HUES64 (cell line): ENCODE measurements at regions not wholly inside any gene's neighbourhood (a gene's known extent, or its start where the extent isn't known, plus 50 kb on each side); places are given as distances from the start of the nearest gene placed in this dataset.
"Not testable (repeated sequence)": the region's sequence is repeated elsewhere in the genome, so short reads cannot be mapped to it uniquely, and the experiment has no call there.

Source experiments
- H3K27ac ChIP-seq: 2 replicates; pipeline ENCODE4 v1.7.0; 2013; ENCODE audit warnings: low read depth, low read length, inconsistent platforms
- H3K27me3 ChIP-seq: 2 replicates; pipeline ENCODE4 v1.6.1; 2013; ENCODE audit warnings: mild to moderate bottlenecking, low read length; ENCODE audit not compliant: insufficient read depth
- H3K36me3 ChIP-seq: 2 replicates; pipeline ENCODE4 v1.6.1; 2013; ENCODE audit warnings: mild to moderate bottlenecking, low read length; ENCODE audit not compliant: insufficient read depth
- H3K4me1 ChIP-seq: 2 replicates; pipeline ENCODE4 v1.6.1; 2013; ENCODE audit warnings: mild to moderate bottlenecking, low read length, moderate library complexity; ENCODE audit not compliant: insufficient read depth
- H3K4me3 ChIP-seq: 2 replicates; pipeline ENCODE4 v1.5.1; 2013; ENCODE audit warnings: mild to moderate bottlenecking, low read length, moderate library complexity
- H3K9ac ChIP-seq: 2 replicates; pipeline ENCODE4 v1.6.1; 2013; ENCODE audit warnings: mild to moderate bottlenecking, low read depth, low read length
- H3K9me3 ChIP-seq: 2 replicates; pipeline ENCODE4 v1.6.1; 2013; ENCODE audit warnings: low read depth, low read length; ENCODE audit not compliant: insufficient read depth
- WGBS: fragments of 150-250, 120-280 bp; methylation state at CpG from one replicate; pipeline ENCODE4 v1.1.7; 2013; ENCODE audit warnings: missing lambda C conversion rate; 5-methylcytosine and 5-hydroxymethylcytosine counted together

GRCh38 chr9:41042111-41042510, 86.4 kb downstream of the FOXD4L6 start:
- not testable (repeated sequence) for H3K9ac ChIP-seq, H3K27me3 ChIP-seq, H3K4me3 ChIP-seq, H3K27ac ChIP-seq, H3K4me1 ChIP-seq, H3K9me3 ChIP-seq, H3K36me3 ChIP-seq
- 57% methylated on average over 3 of the region's 4 CpGs for WGBS

- H3K36me3 ChIP-seq, H3K4me1 ChIP-seq, H3K27ac ChIP-seq, H3K27me3 ChIP-seq, H3K4me3 ChIP-seq, H3K9ac ChIP-seq, H3K9me3 ChIP-seq: not testable (repeated sequence)
Observed at GRCh38 chr9:41040705-41041342, 87.7 kb downstream of the FOXD4L6 start.

- H3K36me3 ChIP-seq, H3K9me3 ChIP-seq, H3K4me3 ChIP-seq, H3K27ac ChIP-seq, H3K27me3 ChIP-seq, H3K9ac ChIP-seq, H3K4me1 ChIP-seq: not testable (repeated sequence)
- 57% methylated on average over 1 of the region's 1 CpG for WGBS
Observed at GRCh38 chr9:41035276-41035675, 93.2 kb downstream of the FOXD4L6 start.

- not testable (repeated sequence) for H3K4me1 ChIP-seq, H3K27me3 ChIP-seq, H3K36me3 ChIP-seq, H3K9me3 ChIP-seq, H3K4me3 ChIP-seq, H3K27ac ChIP-seq, H3K9ac ChIP-seq
- WGBS = 86% methylated on average over 1 of the region's 1 CpG
Observed at GRCh38 chr9:41034699-41035197, 93.7 kb downstream of the FOXD4L6 start.

- H3K4me3 ChIP-seq, H3K27ac ChIP-seq, H3K4me1 ChIP-seq, H3K9me3 ChIP-seq, H3K36me3 ChIP-seq, H3K27me3 ChIP-seq, H3K9ac ChIP-seq: not testable (repeated sequence)
- WGBS = 94% methylated on average over 3 of the region's 4 CpGs
Observed at GRCh38 chr9:41033877-41034276, 94.6 kb downstream of the FOXD4L6 start.

GRCh38 chr9:41033360-41033759, 95.1 kb downstream of the FOXD4L6 start:
- H3K4me3 ChIP-seq, H3K9me3 ChIP-seq, H3K4me1 ChIP-seq, H3K9ac ChIP-seq, H3K36me3 ChIP-seq, H3K27ac ChIP-seq, H3K27me3 ChIP-seq: not testable (repeated sequence)
- 82% methylated on average over 2 of the region's 3 CpGs for WGBS

GRCh38 chr9:41026912-41027676, 101.4 kb downstream of the FOXD4L6 start:
- not testable (repeated sequence) for H3K36me3 ChIP-seq, H3K27me3 ChIP-seq, H3K27ac ChIP-seq, H3K4me1 ChIP-seq, H3K4me3 ChIP-seq, H3K9me3 ChIP-seq, H3K9ac ChIP-seq
- 83% methylated on average over 6 of the region's 6 CpGs for WGBS

- H3K4me3 ChIP-seq, H3K9ac ChIP-seq, H3K4me1 ChIP-seq, H3K27ac ChIP-seq, H3K36me3 ChIP-seq, H3K9me3 ChIP-seq, H3K27me3 ChIP-seq: not testable (repeated sequence)
- WGBS = no CpG with 5 or more reads among the region's 4 CpGs
Observed at GRCh38 chr9:41022365-41022764, 106.1 kb downstream of the FOXD4L6 start.

GRCh38 chr9:41019858-41020562, 108.5 kb downstream of the FOXD4L6 start:
- not testable (repeated sequence) for H3K27me3 ChIP-seq, H3K9me3 ChIP-seq, H3K4me1 ChIP-seq, H3K9ac ChIP-seq, H3K27ac ChIP-seq, H3K4me3 ChIP-seq, H3K36me3 ChIP-seq
- 86% methylated on average over 1 of the region's 1 CpG for WGBS

- H3K4me3 ChIP-seq, H3K9ac ChIP-seq, H3K4me1 ChIP-seq, H3K27me3 ChIP-seq, H3K27ac ChIP-seq, H3K9me3 ChIP-seq, H3K36me3 ChIP-seq: not testable (repeated sequence)
- WGBS = 93% methylated on average over 1 of the region's 3 CpGs
Observed at GRCh38 chr9:41018948-41019347, 109.5 kb downstream of the FOXD4L6 start.

- not testable (repeated sequence) for H3K27me3 ChIP-seq, H3K9ac ChIP-seq, H3K4me3 ChIP-seq, H3K36me3 ChIP-seq, H3K9me3 ChIP-seq, H3K27ac ChIP-seq, H3K4me1 ChIP-seq
- WGBS = 90% methylated on average over 1 of the region's 2 CpGs
Observed at GRCh38 chr9:41016699-41017098, 111.8 kb downstream of the FOXD4L6 start.
